ENCODE measurements at regions not wholly inside any gene's neighbourhood (a gene's known extent, or its start where the extent isn't known, plus 50 kb on each side); places are given as distances from the start of the nearest gene placed in this dataset.

DNA sequence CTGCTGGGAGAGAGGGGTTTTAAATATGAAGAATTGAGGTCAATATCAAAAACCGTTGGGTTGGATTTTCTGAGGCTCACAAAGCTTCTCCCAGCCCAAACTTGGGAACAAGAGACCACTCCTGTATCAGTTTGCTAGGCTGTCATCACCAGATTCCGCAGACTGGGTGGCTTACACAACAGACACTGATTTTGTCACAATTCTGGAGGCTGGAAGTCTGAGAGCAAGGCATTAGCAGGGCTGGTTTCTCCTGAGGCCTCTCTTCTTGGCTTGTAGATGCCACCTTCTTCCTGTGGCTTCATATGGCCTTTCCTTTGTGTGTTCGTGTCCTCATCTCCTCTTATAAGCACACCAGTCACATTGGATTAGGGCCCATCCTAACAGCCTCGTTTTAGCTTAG lies 122.9 kb upstream of the COPS8 start:
- ChIA-PET CTCF (interaction anchor here (0.7 kb wide), 1 partner anchor 351 kb away, joined by 4 read pairs; no protein-coding TSS in a partner anchor), POLR2A (ENCODE audit: low non-redundant PET) (no interaction called here)
- H3K27ac ChIP-seq: no peak overlapping the region
- no peak for DNase-seq (ENCODE audit: low spot score)
- TF ChIP-seq, protein P1, sequence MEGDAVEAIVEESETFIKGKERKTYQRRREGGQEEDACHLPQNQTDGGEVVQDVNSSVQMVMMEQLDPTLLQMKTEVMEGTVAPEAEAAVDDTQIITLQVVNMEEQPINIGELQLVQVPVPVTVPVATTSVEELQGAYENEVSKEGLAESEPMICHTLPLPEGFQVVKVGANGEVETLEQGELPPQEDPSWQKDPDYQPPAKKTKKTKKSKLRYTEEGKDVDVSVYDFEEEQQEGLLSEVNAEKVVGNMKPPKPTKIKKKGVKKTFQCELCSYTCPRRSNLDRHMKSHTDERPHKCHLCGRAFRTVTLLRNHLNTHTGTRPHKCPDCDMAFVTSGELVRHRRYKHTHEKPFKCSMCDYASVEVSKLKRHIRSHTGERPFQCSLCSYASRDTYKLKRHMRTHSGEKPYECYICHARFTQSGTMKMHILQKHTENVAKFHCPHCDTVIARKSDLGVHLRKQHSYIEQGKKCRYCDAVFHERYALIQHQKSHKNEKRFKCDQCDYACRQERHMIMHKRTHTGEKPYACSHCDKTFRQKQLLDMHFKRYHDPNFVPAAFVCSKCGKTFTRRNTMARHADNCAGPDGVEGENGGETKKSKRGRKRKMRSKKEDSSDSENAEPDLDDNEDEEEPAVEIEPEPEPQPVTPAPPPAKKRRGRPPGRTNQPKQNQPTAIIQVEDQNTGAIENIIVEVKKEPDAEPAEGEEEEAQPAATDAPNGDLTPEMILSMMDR (conservative IDR thresholded peaks at IDR 0.05; ENCODE audit: low read depth): no peak

DNA sequence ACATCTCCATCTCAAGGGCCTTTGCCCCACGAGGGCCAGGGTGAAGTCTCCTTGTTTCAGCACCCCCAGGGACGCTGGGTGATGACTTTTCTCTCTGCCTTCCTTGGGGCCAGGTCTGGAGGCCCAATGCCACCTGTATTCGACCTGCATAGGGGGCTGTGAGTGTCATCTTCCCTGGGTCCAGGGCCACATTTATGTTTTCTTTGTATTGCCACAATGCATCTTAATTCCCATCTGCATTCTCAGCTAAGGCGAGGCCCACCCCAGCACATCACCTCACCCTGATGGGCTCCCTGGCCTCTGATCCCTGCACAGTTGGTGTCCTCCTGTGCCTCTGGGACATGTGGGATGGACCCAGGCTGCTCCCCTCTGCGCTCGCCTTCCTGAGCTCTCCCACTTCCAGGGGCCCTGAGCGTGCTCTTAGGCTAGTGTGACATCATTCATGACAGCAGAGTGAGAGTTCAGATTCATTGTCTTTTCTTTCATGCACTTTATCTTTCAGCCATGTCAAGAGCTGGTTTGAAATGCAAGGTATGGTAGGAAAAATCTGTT lies 122.0 kb upstream of the COPS8 start:
- CTCF ChIA-PET: no interaction called here
- POLR2A ChIA-PET (ENCODE audit: low non-redundant PET): no interaction called here
- H3K27ac ChIP-seq: no peak overlapping the region
- DNase-seq (ENCODE audit: low spot score): no peak
- TF ChIP-seq, protein P1 (conservative IDR thresholded peaks at IDR 0.05; ENCODE audit: low read depth): no peak

DNA sequence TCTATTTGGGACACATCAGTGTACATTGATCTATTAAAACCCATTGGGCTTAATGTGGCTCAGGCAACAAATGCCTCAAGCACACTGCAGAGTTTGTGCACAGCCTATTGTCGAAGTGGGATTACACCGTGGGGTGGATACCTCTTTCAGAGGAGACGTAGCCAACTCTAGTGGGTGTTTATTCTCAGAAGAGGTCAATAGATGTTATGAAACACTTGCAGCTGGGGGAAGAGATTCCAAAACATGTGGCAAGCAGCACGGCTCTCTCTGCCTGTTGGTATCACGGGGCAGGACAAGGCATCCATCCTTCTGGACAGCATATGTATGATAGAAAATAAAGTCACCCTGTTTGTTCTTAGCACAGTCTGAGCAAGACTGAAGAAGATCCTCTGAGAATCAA lies 121.4 kb upstream of the COPS8 start:
- TF ChIP-seq, protein P1 (conservative IDR thresholded peaks at IDR 0.05; ENCODE audit: low read depth): no peak
- DNase-seq (ENCODE audit: low spot score): no peak
- ChIA-PET CTCF (interaction anchor here (1.0 kb wide), 1 partner anchor 18 kb away, joined by 3 read pairs; no protein-coding TSS in a partner anchor), POLR2A (ENCODE audit: low non-redundant PET) (no interaction called here)
- no peak overlapping the region for H3K27ac ChIP-seq

DNA sequence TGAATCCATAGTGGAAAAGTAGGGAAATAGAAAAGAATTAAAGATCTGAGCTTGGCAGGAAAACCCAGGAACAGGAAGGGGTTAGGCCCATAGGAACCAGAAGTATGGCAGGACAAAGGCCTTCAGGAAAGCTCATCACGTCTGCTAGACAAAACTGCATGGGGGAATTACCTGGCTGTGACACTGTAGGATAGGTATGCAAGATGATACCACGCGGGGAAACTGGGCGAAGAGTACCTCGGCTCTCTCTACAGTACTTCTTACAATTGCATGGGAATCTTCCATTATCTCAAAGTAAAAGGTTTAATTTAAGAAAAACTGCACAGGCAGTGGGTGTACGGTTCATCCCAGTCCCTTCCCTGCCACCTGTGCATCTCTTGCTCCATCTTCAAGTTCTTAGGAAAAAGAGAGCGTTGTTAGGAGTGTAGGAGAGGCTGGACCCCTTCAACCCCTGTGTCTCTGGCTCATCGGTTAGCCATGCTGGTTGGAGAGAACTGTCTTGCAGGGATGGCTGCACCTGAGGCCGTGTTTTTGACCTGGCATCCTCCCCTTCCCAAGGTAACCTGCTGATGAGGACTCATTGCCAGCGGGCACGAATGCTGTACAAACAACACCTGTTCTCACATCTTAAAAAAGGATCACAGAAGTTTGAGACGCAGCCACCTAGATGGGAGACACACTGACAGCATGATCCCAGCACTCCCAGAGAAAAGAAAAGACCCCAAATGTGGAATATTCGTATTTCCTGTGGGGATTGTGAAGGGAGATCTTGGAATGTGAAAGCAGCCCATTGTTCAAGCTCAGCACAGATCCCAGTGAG lies 120.5 kb upstream of the COPS8 start:
- POLR2A ChIA-PET (ENCODE audit: low non-redundant PET): no interaction called here
- DNase-seq (ENCODE audit: low spot score): peak; percentile 9
- CTCF ChIA-PET: interaction anchor here (0.6 to 1.0 kb wide), 2 partner anchors 18 to 525 kb away, joined by 3 to 4 read pairs; no protein-coding TSS in a partner anchor
- H3K27ac ChIP-seq: no peak overlapping the region
- TF ChIP-seq, protein P1 (conservative IDR thresholded peaks at IDR 0.05; ENCODE audit: low read depth): no peak

DNA sequence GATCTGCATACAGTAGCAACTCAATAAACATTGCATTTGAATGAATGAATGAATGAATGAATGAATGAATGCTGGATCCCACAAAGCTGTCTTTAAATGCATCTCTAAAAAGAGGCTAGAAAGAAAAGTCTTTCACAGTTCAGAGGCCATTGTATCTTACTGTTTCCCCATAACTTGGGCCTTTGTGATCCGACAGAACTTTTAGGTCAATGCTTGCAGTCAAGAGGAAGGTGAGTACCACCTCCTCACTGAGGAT lies 119.9 kb upstream of the COPS8 start:
- POLR2A ChIA-PET (ENCODE audit: low non-redundant PET): no interaction called here
- CTCF ChIA-PET: interaction anchor here (0.6 kb wide), 1 partner anchor 525 kb away, joined by 4 read pairs; no protein-coding TSS in a partner anchor
- no peak for DNase-seq (ENCODE audit: low spot score)
- no peak overlapping the region for H3K27ac ChIP-seq
- TF ChIP-seq, protein P1 (conservative IDR thresholded peaks at IDR 0.05; ENCODE audit: low read depth): no peak

DNA sequence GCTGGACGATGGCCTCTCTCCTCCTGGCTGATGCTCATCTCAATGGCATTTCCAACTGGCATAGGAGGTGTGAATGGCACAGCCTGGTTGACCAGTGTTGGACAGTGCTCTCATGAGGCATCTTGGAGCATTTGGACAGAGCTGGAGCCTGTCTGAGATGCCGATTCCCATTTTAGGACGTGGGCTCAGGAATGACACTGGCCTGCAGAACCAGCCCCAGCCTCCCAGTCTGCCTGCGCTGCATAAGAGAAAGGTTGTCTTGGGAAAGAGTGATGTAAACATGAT lies 118.2 kb upstream of the COPS8 start:
- DNase-seq (ENCODE audit: low spot score): no peak
- CTCF ChIA-PET: no interaction called here
- TF ChIP-seq, protein P1 (conservative IDR thresholded peaks at IDR 0.05; ENCODE audit: low read depth): no peak
- POLR2A ChIA-PET (ENCODE audit: low non-redundant PET): no interaction called here
- no peak overlapping the region for H3K27ac ChIP-seq
